CD4-positive, alpha-beta T cell treated with Interleukin-17A for 4 hours (primary cell): ENCODE measurements at regions not wholly inside any gene's neighbourhood (a gene's known extent, or its start where the extent isn't known, plus 50 kb on each side); places are given as distances from the start of the nearest gene placed in this dataset.

Experiments used
- DNase-seq: peaks from one replicate; pipeline ENCODE4 v3.0.0-alpha.2; 2020; ENCODE audit warnings: mixed read lengths

DNA sequence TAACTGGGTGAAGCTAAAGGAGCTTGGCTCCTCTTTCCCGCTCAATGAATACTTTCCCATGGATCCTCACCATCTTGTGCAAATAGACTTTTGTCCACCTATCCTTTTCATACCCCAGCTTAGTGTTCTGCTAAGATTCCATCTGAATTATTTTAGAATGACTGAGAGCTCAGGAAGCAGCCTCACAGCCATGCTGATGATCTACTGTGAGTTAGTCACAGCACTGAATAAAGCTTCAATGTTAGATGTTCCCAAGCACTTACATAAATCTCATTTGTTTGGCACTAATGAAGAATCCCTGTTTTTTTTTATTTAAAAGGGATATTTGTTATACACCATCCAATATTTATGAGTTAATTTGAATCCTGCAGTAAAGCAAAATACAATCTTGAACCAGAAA lies 317.6 kb upstream of the TRPC7 start:
- DNase-seq = no peak

DNA sequence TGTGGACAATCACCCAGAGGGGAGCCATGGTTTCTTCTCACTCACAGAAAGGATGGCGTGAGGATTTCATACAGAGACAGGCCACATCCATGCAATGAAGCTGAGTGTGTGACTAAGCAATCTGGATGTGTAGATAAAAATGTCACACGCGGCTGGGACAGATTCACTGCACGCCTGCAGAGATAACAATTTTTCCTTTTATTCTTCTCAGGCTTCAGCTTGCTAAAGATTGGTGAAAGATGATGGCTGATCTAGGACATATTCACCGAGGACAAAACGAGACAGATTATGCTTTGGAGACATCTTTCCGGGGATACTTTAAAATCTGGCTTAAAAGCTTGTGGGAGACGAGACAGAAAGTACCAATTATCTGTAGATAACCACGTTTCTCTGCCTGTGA lies 313.9 kb upstream of the TRPC7 start:
- DNase-seq = no peak

GRCh38 chr5:136677217-136677616 lies 311.9 kb upstream of the TRPC7 start:
- DNase-seq = no peak

GRCh38 chr5:136676685-136677084 lies 311.3 kb upstream of the TRPC7 start:
- DNase-seq = no peak

DNA sequence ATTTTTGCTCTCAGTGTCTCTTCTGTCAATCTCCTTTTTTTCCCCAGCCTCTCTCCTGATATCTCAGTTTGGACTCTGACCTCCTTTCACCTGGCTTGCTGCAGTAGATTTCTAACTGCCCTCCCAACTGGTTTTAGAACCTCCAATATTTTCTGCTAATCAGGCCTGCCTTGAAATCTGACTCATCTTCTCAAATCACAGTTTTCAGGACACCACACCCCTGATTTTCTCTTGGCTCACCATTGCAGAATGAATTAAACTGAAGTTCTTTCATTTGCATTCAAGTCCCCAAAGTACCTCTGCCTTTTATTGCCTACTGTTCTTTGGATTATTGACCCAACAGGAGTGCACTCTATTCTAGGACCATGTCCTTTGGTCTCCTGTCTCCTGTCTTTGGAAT lies 310.4 kb upstream of the TRPC7 start:
- no peak for DNase-seq

GRCh38 chr5:136674178-136674577 lies 308.8 kb upstream of the TRPC7 start:
- DNase-seq = no peak

DNA sequence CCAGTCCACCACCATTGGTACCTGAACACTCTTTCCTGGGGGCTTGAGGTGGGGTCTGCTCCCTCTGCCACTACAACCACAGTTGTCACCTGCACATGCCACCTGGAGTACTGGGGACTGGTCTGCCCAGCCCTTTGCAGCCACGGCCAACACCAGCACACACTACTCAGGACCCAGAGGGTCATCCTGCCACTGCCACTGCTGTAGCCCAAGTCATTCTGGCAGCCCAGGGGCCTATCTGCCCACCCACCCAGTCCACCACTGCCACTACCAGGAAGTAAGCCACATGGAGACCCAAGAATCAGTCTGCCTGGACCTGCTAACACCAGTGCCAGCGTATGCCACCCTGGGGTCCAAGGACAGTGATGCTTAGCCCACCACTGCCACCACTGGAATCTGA lies 302.4 kb upstream of the TRPC7 start:
- no peak for DNase-seq

- DNase-seq = no peak
These were observed 301.8 kb upstream of the TRPC7 start for GRCh38 chr5:136666970-136667620.

DNA sequence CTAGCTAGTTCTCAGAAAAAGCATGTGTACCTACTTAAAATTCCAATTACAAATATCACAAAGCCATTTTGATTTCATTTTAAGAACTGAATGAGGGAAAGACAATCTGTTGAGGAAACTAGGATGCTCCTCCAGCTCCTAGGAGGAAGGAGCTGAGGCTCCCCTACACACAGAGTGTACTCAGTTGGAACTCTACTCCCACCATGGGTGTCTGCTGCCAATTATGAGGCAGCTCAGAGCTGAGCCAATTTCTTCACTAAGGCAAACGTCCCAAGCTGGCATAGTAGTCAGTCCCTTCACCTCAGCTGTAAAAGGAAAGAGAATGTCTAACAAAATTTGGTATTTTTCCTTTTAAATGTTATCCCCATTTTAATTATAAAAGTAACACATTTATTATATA lies 300.0 kb upstream of the TRPC7 start:
- no peak for DNase-seq

DNA sequence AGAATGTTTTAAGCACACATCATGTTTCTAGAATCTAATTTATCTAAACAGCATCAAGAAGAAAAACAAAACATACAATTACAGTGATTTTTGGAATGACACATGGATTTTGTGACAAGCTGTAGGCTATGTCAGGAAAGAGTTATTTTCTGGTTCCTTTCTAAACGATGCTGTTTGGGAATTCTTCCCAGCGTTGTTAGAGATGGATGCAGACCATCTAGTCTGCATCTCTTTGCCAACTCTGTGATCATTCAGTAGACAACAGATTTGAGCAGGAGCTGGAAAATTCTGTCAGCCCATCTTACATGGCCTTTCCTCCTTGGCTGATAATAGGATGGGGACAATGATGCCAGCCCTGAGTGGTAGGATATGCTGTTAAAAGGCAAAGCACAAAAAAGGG lies 295.7 kb upstream of the TRPC7 start:
- no peak for DNase-seq

- DNase-seq = no peak
These were observed 291.5 kb upstream of the TRPC7 start for GRCh38 chr5:136656811-136657210.

- no peak for DNase-seq
These were observed 290.1 kb upstream of the TRPC7 start for GRCh38 chr5:136655468-136655867.

DNA sequence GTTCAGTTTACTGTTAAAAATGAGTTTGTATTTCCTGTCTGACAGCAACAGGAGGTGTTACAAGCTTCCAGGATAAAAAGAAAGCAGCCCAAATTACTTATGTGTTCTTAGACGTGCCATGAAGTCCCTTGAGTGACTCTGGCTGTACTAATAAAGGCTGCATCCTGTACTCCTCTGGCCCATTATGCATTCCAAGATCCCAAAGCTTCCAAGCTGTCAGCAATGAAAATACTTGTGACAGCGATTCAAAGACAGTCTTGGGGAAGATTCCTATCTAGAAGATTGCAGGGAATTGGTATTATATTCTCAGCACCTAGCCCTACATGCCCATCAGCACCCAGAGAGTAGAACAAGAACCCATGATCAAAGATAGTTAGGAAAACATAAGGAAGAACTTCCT lies 281.6 kb upstream of the TRPC7 start:
- DNase-seq = no peak

DNA sequence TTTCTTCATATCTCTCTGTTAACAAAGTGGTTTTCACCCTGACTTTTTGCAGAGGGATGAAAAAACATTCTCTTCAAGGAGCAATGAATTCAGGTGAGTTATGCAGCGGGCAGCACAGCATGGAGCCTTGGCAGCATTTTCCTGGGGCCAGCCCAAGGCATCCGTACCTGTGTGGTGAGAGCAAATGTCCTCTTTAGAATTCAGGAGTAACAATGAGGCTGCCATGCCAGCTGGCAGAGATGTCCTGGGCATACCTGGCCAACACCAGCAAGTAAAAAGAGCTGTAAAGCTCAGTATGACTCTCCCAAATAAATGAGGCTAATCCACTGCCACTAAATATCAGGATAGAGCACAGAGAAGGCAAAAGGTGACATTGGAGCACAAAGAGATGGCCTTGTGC lies 277.6 kb upstream of the TRPC7 start:
- no peak for DNase-seq

DNA sequence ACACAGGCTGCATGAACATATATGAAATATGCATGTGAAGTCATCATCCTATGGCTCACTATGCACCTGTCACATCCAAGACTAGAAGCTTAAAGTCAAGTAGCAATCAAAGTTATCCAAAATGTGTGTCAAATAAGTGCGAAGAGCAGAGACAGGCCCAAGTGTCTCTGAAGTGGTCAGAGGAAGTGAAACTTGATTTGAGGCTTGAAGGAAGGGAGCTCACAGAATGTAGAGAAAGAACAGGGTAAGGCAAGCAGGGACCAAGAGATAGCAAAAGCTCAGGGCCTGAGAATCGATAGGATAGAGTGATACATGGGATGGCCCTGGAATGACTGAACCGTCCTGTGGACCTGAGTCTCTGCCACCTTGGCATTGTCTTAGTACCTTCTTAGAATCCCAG lies 274.3 kb upstream of the TRPC7 start:
- DNase-seq = no peak

- DNase-seq = no peak
These were observed 272.7 kb upstream of the TRPC7 start for GRCh38 chr5:136638084-136638483.

DNA sequence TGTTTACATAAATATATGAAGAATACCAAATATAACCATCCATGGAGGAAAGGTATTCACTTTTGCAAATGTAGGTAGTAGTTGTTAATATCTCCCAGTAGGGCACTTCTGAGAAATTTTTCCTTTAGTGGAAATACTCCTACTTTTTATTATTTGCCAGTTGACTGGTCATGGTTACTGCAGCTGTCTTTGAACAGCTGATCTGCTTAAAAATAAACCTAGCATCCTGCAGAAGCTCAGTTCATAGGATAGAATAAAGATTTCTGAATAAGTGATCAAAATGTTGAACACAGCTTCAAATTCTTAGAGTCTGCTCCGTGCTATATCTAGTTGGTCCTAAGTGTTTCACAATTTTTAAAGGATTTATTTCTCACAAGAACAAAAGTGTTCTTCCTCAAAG lies 270.7 kb upstream of the TRPC7 start:
- no peak for DNase-seq

DNA sequence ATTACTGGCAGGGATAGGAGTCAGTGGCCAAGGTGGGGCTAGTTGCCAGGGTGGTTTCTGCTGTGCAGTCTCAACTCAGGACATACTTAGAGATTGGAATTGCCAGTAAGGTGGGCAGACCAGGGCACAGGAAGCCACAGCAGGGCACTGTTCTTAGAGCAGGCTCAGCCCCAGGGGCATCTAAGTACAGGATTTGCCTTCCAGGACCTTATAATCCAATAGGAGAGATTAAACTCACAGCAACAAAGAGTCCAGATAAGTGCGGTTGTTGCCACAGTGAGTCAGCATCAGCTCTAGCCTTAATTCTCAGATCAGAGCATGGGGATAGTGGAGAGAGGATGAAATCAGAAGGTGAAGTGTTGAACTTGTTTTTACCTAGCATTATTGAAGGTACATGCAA lies 265.8 kb upstream of the TRPC7 start:
- no peak for DNase-seq

DNA sequence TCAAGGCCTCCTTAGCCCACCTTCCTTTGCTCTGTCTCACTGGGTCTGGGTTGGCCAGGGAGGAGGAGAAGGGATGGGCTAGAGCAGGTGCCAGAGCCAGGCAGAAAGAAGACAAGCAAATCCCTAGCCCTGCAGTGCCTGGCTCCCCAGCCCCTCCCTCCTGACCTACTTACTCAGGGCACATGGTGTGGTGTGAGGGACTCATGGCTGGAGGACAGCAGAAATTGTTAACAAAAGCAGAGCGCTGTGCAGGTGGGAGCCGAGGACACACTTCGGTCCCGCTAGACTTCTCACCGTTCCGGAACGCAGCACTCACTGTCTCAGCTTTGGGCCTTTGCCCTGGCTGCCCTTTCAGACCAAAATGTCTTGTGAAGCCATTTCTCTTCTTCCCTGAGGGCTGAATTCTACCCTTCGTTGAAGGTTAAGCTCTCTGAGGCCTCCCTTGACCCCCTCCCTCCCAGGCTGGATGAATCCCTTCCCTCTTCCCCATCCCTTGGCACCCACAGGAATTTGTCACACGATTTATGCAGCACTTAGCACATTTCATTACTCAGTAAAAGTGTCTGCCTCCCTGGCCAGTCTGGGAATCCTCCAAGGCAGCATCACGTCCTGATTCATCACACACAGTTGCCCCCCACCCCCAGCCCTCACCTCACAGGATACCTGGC lies 263.9 kb upstream of the TRPC7 start:
- DNase-seq = no peak

DNA sequence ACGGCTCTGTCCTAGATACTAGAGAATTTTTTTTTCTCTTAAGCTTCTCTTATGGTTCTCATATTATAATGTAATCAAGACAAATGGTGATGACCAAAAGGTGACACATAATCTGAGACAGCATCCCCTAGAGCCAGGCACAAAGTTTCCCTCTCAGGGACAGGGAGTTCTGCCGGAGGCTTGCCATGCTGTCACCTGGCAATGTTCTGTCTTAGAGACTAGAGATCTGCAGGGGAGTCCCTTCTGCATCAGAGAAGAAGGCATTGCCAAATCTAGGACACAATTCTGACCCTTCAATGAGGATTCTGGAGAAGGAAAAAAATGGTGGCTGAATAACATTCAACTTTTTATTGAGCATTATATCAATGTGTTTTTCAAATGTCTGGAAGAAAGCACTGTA lies 261.2 kb upstream of the TRPC7 start:
- no peak for DNase-seq

GRCh38 chr5:136622747-136623146 lies 257.4 kb upstream of the TRPC7 start:
- no peak for DNase-seq

DNA sequence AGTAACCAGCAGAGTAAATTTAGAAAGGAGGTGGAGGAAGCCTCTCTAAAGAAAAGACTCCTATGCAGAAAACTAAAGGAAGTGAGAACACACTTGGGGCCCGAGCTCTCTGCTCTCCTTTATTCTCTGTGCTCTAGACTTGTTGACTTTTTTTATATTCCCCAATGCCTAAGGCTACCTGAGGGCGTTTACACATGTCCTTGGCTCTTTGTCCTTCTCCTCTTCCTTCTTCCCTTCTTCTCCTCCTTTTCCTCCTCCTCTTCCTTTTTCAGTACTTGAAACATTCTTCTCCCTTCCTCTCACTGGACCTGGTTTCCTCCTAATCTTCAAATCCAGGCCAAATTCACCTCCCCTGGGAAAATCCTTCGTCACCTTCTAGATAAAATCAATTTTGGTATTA lies 256.4 kb upstream of the TRPC7 start:
- no peak for DNase-seq

DNA sequence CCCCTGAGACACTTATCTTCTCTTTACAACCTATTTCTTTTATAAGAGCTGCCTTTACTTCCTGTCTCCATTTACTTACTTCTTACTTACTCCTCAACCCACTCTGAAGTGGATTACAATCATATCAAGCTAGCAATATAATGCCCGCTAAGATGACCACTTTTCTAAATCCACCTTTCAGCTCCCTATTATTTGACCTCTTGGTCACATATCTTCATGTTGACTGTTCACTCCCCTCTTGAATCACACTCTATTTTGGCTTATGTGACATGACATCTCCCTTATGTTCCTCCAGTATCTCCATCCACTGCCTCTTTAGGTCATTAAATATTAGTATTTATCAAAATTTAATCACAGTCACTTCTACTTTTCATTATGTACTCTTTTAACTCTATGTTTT lies 255.3 kb upstream of the TRPC7 start:
- DNase-seq = no peak

- DNase-seq = no peak
These were observed 254.7 kb upstream of the TRPC7 start for GRCh38 chr5:136620016-136620419.

DNA sequence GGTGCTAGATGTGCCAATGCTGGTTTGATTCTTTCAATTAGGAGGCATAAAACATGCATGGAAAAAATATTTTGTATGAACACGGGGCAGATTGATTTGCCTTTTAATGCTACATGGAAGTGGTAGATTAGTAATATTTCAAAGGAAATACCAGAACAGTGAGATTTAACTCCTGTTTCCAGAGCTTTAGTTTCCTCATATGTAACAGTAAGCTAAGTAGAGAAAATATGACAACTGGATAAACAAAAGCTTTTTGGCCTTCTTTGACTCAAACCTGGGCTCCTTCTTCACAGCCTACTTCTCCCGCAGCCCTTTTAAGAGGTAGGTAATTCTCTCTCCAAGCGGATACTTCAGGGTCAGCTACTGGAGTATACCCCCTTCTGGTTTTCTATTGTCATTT lies 254.2 kb upstream of the TRPC7 start:
- no peak for DNase-seq
